ENCODE measurements at regions not wholly inside any gene's neighbourhood (a gene's known extent, or its start where the extent isn't known, plus 50 kb on each side); places are given as distances from the start of the nearest gene placed in this dataset.

DNA sequence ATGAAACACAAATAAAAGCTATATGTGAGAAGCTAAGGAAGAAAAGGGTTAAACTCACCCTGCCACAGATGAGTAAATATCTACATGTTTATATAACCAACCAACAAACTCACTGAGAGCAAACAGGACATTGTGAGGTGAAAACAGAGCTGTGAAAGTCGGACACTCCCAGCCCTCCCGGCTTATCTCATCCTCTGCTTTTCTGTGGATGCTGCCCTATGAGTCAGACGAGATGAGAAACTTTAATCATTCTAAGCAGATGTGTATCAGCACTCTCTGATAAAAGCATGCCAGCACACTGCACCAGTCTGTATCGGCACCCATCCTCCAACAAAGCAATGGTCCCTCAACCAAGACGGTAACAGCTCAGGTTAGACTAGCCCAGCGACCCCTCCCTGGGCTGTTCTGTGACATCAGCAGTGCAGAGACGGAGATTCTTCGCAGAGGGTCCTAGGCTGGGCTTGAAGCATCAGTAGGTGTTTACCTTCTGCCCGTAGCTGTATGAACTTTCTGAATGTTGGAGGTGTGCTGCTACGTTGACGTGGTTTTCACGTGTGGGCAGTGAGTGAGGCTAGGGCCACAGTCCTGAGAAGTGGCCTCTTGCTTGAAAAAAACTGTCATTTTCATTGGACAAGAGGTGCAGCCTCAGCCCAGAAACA lies 119.8 kb upstream of the ALDH1A3 start:
- DNase-seq (no peak), ATAC-seq (ENCODE audit: low read depth) (no peak)
- Histone ChIP-seq H3K4me2 (replicated peaks; ENCODE audit: low read depth, low read length, poor library complexity, severe bottlenecking) (no peak overlapping the region), H3K4me3 (ENCODE audit: control extremely low read depth in 1 of 5, extremely low read depth in 1 of 5, insufficient read depth in 1 of 5, low read depth in 2 of 5, low read length in 4 of 5) (no peak overlapping the region), H4K20me1 (ENCODE audit: control insufficient read depth, insufficient read depth, low read length, poor library complexity, severe bottlenecking) (no peaks in the 10 kb centered on the region), H2AFZ (ENCODE audit: insufficient read depth, low read depth, low read length, poor library complexity, severe bottlenecking) (no peak overlapping the region), H3K36me3 (replicated peaks in 1 of 2; ENCODE audit: control extremely low read depth in 1 of 2, control insufficient read depth in 1 of 2, extremely low read depth in 1 of 2, insufficient read depth in 2 of 2, low read length in 1 of 2) (no peaks in the 10 kb centered on the region), H3K4me1 (ENCODE audit: control insufficient read depth in 2 of 2, insufficient read depth in 2 of 2, low read length in 2 of 2) (no peaks in the 10 kb centered on the region), H3K27ac (ENCODE audit: low read length in 2 of 2) (no peak overlapping the region), H3K79me2 (ENCODE audit: control insufficient read depth, insufficient read depth, low read length) (no peaks in the 10 kb centered on the region), H3K27me3 (replicated peaks in 1 of 4; ENCODE audit: control extremely low read depth in 1 of 4, control insufficient read depth in 3 of 4, insufficient read depth in 4 of 4, low read length in 3 of 4) (peaks cover 0 to 10% (median 7%) of the 10 kb centered on the region in 4 experiments), H3K9me3 (ENCODE audit: control extremely low read depth in 1 of 3, control insufficient read depth in 2 of 3, insufficient read depth in 1 of 3, low read length in 2 of 3) (no peaks in the 10 kb centered on the region), H3K9ac (ENCODE audit: low read length) (no peak overlapping the region)
- Mint-ChIP-seq H3K27ac (no peak overlapping the region), H3K4me3 (no peak overlapping the region), H3K4me1 (no peaks in the 10 kb centered on the region), H3K27me3 (peaks cover 24% of the 10 kb centered on the region), H3K9me3 (ENCODE audit: insufficient read depth) (no peaks in the 10 kb centered on the region)
- no peak for TF ChIP-seq EZH2 (IDR thresholded peaks at IDR 0.05; ENCODE audit: borderline replicate concordance, insufficient read depth, low read depth, low read length, poor library complexity, severe bottlenecking)
- TF ChIP-seq, protein P1, sequence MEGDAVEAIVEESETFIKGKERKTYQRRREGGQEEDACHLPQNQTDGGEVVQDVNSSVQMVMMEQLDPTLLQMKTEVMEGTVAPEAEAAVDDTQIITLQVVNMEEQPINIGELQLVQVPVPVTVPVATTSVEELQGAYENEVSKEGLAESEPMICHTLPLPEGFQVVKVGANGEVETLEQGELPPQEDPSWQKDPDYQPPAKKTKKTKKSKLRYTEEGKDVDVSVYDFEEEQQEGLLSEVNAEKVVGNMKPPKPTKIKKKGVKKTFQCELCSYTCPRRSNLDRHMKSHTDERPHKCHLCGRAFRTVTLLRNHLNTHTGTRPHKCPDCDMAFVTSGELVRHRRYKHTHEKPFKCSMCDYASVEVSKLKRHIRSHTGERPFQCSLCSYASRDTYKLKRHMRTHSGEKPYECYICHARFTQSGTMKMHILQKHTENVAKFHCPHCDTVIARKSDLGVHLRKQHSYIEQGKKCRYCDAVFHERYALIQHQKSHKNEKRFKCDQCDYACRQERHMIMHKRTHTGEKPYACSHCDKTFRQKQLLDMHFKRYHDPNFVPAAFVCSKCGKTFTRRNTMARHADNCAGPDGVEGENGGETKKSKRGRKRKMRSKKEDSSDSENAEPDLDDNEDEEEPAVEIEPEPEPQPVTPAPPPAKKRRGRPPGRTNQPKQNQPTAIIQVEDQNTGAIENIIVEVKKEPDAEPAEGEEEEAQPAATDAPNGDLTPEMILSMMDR (IDR thresholded peaks at IDR 0.05), result no peak
- intact Hi-C loops (cut with micrococcal nuclease), result no loop called here
- 62% methylated on average over 12 of the region's 12 CpGs for WGBS (ENCODE audit: insufficient coverage)
- ChIA-PET POLR2A (no interaction called here), CTCF (no interaction called here)

DNA sequence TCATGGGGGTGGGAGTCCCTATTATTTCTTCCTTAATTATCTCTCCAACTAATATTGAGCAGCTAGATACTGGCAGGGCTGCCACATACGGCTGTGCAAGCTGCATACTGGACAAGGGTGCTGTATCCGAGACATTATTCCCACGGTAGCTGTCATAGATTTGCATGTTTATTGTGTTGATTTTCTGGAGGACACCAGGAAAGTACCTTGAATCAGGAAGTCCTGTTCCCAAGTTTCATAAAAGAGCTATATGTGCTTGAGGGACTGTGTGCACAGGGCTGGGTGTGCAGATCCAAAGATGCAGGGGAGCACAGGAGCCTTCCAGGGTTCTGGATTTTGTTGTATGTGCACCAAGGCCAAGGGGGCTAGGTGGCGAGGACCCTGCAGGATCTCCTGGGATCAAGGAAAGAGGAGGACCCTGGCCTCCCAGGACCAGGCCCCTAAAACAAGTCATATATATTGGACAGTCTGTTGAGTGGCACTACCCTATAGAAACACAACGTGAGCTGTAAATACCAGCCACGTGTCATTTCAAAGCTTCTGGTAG lies 119.2 kb upstream of the ALDH1A3 start:
- DNase-seq (no peak), ATAC-seq (ENCODE audit: low read depth) (no peak)
- H3K27me3 Mint-ChIP-seq, result peaks cover 29% of the 10 kb centered on the region
- no peak overlapping the region for H3K27ac Mint-ChIP-seq
- Histone ChIP-seq H3K9me3 (ENCODE audit: control extremely low read depth in 1 of 3, control insufficient read depth in 2 of 3, insufficient read depth in 1 of 3, low read length in 2 of 3) (no peaks in the 10 kb centered on the region), H3K4me2 (replicated peaks; ENCODE audit: low read depth, low read length, poor library complexity, severe bottlenecking) (no peak overlapping the region), H2AFZ (ENCODE audit: insufficient read depth, low read depth, low read length, poor library complexity, severe bottlenecking) (no peak overlapping the region), H3K79me2 (ENCODE audit: control insufficient read depth, insufficient read depth, low read length) (no peaks in the 10 kb centered on the region), H3K4me3 (ENCODE audit: control extremely low read depth in 1 of 5, extremely low read depth in 1 of 5, insufficient read depth in 1 of 5, low read depth in 2 of 5, low read length in 4 of 5) (no peak overlapping the region), H3K36me3 (replicated peaks in 1 of 2; ENCODE audit: control extremely low read depth in 1 of 2, control insufficient read depth in 1 of 2, extremely low read depth in 1 of 2, insufficient read depth in 2 of 2, low read length in 1 of 2) (no peaks in the 10 kb centered on the region), H3K4me1 (ENCODE audit: control insufficient read depth in 2 of 2, insufficient read depth in 2 of 2, low read length in 2 of 2) (no peaks in the 10 kb centered on the region), H4K20me1 (ENCODE audit: control insufficient read depth, insufficient read depth, low read length, poor library complexity, severe bottlenecking) (no peaks in the 10 kb centered on the region), H3K9ac (ENCODE audit: low read length) (no peak overlapping the region), H3K27me3 (replicated peaks in 1 of 4; ENCODE audit: control extremely low read depth in 1 of 4, control insufficient read depth in 3 of 4, insufficient read depth in 4 of 4, low read length in 3 of 4) (peaks cover 0 to 10% (median 7%) of the 10 kb centered on the region in 4 experiments), H3K27ac (ENCODE audit: low read length in 2 of 2) (no peak overlapping the region)
- intact Hi-C loops (cut with micrococcal nuclease), result no loop called here
- no peak overlapping the region for H3K4me3 Mint-ChIP-seq
- 95% methylated on average over 3 of the region's 6 CpGs for WGBS (ENCODE audit: insufficient coverage)
- ChIA-PET CTCF (no interaction called here), POLR2A (no interaction called here)
- no peaks in the 10 kb centered on the region for H3K4me1 Mint-ChIP-seq
- no peak for TF ChIP-seq EZH2 (IDR thresholded peaks at IDR 0.05; ENCODE audit: borderline replicate concordance, insufficient read depth, low read depth, low read length, poor library complexity, severe bottlenecking)
- TF ChIP-seq, protein P1 (IDR thresholded peaks at IDR 0.05), result no peak
- H3K9me3 Mint-ChIP-seq (ENCODE audit: insufficient read depth), result no peaks in the 10 kb centered on the region
